HG03159 (cell line): ENCODE measurements at regions not wholly inside any gene's neighbourhood (a gene's known extent, or its start where the extent isn't known, plus 50 kb on each side); places are given as distances from the start of the nearest gene placed in this dataset.
"Not testable (repeated sequence)": the region's sequence is repeated elsewhere in the genome, so short reads cannot be mapped to it uniquely, and the experiment has no call there.

Experiments
- ATAC-seq: cut with Tn5 transposase; IDR thresholded peaks from one replicate; pipeline ENCODE4 v1.9.1; 2021; ENCODE audit warnings: mild to moderate bottlenecking, moderate library complexity; ENCODE audit not compliant: unreplicated experiment

DNA sequence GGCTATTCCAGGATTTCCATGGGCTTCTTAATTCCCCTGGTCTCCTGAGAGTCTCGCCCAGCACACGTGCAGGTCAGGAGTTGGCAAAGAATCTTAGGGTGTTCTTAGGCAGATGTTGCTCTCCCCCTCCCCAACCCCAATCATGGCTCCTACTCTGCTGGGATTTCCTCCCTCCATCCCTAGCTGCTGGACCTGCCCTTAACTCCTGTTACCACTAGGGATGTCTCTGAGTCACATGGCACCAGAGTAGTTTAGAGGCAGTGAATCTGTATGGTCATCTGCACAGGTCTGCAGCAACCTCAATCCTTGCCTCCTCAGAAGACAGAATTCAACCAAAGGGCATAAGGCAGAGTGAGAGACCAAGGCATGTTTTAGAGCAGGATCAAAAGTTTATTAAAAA is 51.8 kb upstream of the CHST3 start:
- no peak for ATAC-seq

DNA sequence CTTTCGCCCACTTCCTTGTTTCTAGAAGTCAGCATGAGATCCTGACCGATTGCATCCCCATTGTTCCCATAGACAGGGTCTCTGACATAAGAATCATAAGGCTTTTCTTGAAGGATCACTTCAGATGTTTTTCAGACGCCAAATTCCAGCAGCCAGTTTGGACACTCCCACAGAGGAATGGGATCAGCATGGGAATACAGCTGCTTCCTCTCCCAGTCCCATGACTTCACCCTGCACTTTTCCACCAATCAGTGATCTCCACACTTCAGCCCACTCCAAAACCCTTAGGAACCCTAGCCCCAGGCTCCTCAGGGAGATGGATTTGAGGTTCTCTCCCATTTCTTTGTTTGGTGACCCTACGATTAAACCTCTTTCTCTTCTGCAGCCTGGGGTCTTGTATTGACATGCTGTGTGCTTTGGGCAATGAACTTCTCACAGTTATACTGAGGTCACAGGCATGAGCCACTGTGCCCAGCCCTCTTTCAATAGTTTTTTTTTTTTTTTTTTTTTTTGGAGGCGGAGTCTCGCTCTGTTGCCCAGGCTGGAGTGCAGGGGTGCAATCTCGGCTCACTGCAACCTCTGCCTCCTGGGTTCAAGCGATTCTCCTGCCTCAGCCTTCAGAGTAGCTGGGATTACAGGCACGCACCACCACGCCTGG is 52.8 kb upstream of the CHST3 start:
- ATAC-seq, result no peak

DNA sequence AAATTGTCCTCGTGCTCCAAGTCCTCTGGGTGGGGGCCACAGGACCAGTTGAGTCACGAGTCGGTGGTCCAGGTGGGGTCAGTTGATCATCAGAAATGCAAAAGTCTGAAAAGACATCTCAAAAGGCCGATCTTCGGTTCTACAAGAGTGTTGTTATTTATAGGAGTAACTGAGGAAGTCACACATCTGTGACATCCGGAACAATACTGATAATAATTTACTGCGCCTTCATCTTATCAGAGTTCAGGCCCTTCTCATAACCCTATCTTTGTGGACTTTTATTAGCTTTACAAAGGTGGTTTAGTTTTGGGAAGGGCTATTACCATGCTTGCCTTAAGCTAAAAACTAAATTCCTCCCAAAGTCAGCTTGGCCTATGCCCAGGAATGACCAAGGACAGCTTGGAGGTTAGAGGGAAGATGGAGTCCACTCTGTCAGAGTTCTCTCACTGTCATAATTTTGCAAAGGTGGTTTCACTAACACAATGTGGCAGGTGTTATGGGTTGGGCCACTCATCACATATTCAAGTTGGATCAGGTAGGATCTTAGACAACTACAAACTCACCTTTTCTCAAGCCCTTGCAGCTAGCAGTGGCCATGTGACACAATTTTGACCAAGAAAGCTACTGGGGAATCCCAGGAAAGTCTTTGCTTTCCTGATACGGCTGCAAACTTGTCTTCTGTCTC is 54.7 kb upstream of the CHST3 start:
- ATAC-seq, result peak; percentile 81

DNA sequence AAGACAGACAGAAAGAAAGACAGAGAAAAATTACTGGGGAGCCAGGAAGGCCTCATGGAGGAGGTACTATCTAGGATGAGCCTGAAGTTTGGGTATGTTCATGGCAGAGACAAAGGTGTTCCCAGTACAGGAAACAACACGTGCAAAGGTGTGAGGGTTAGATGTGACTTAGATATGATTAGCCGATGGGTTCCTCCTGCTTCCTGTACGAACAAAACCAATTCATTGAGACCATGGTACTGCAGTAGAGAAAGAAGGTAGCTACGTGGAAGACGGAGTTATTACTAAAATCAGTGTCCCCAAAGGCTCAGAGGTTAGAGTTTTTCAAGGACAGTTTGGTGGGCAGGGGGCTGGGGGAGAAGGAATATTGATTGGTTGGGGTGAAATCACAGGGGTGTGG is 55.2 kb upstream of the CHST3 start:
- no peak for ATAC-seq

DNA sequence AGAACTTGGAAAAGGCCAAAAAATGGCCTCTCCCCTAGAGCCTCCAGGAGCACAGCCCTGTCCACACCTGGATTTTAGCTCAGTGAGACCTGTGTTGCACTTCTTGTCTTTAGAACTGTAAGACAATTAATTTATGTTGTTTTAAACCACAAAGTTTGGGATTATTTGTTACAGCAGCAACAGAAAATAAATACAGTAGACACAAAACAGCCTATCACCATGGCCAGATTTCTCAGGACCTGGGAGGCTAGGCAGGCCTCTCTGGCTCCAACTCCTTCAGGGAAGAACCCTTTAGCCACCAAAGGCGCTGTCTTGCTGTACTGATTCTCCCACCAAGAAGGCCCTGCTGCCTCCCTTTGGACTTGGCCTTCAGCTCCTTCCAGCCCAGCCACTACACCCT is 54.1 kb upstream of the PSAP start:
- no peak for ATAC-seq

DNA sequence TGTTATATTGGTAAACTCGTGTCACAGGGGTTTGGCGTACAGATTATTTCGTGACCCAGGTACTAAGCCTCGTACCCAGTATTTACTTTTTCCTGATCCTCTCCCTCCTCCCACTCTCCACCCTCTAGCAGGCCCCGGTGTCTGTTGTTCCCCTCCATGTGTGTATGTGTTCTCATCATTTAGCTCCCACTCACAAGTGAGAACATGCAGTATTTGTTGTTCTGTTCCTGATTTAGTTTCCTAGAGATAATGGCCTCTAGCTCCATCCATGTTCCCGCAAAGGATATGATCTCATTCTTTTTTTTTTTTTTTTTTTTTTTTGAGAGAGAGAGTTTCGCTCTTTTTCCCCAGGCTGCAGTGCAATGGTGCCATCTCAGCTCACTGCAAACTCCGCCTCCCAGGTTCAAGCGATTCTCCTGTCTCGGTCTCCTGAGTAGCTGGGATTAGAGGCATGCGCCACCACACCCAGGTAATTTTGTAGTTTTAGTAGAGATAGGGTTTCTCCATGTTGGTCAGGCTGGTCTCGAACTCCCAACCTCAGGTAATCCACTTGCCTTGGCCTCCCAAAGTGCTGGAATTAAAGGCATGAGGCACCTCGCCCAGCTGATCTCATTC is 52.7 kb upstream of the PSAP start:
- ATAC-seq, result not testable (repeated sequence)

DNA sequence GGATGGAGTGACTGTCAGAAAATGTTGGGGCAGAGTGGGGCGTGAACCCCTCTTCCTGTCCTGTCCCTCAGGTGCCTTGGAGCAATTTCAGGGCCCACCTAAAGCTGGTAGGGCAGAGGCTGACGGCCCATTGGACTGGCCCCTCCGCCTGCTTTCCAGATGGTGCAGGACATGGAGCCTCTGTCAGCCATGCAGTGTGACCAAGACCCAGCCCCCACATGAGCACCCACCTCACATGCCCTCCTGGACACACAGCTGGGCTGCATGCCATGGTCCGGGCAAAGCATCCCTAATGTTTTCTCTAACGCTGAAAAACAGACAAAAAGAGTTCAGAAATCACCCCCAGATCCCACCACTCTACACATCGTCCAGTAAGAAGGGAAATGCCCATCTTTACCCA is 51.3 kb upstream of the PSAP start:
- no peak for ATAC-seq
